ENCODE measurements at regions not wholly inside any gene's neighbourhood (a gene's known extent, or its start where the extent isn't known, plus 50 kb on each side); places are given as distances from the start of the nearest gene placed in this dataset.

GRCh38 chr3:31178467-31178866, 284.0 kb upstream of the GADL1 start:
- no peak overlapping the region for H3K27ac ChIP-seq
- no peaks in the 10 kb centered on the region for H3K36me3 ChIP-seq
- H3K9me3 ChIP-seq: no peaks in the 10 kb centered on the region
- no peak for DNase-seq (ENCODE audit: extremely low spot score in 2 of 2)
- intact Hi-C loops (cut with DNase I): no loop called here
- no peak overlapping the region for H3K4me3 ChIP-seq
- no peaks in the 10 kb centered on the region for H3K27me3 ChIP-seq
- TF ChIP-seq POLR2A (IDR thresholded peaks at IDR 0.05) (no peak), POLR2AphosphoS5 (IDR thresholded peaks at IDR 0.05; ENCODE audit: insufficient read depth in 1 of 2, low read depth in 1 of 2) (no peak)
- TF ChIP-seq, protein P1, sequence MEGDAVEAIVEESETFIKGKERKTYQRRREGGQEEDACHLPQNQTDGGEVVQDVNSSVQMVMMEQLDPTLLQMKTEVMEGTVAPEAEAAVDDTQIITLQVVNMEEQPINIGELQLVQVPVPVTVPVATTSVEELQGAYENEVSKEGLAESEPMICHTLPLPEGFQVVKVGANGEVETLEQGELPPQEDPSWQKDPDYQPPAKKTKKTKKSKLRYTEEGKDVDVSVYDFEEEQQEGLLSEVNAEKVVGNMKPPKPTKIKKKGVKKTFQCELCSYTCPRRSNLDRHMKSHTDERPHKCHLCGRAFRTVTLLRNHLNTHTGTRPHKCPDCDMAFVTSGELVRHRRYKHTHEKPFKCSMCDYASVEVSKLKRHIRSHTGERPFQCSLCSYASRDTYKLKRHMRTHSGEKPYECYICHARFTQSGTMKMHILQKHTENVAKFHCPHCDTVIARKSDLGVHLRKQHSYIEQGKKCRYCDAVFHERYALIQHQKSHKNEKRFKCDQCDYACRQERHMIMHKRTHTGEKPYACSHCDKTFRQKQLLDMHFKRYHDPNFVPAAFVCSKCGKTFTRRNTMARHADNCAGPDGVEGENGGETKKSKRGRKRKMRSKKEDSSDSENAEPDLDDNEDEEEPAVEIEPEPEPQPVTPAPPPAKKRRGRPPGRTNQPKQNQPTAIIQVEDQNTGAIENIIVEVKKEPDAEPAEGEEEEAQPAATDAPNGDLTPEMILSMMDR (IDR thresholded peaks at IDR 0.05): no peak
- no peaks in the 10 kb centered on the region for H3K4me1 ChIP-seq

DNA sequence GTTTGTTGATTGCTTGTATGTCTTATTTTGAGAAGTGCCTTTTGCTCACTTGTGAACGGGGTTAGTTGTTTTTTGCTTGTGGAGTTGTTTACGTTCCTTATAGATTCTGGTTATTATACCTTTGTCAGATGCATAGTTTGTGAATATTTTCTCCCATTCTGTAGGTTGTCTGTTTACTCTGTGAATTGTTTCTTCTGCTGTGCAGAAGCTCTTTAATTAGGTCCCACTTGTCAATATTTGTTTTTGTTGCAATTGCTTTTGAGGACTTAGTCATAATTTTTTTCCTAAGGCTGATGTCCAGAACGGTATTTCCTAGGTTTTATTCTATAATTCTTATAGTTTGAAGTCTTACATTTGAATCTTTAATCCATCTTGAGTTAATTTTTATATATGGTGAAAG, 285.3 kb upstream of the GADL1 start:
- Histone ChIP-seq H3K27ac (no peak overlapping the region), H3K4me3 (no peak overlapping the region), H3K4me1 (peaks cover 11% of the 10 kb centered on the region), H3K36me3 (no peaks in the 10 kb centered on the region), H3K9me3 (no peaks in the 10 kb centered on the region), H3K27me3 (no peaks in the 10 kb centered on the region)
- no peak for DNase-seq (ENCODE audit: extremely low spot score in 2 of 2)
- intact Hi-C loops (cut with DNase I): no loop called here
- TF ChIP-seq POLR2AphosphoS5 (IDR thresholded peaks at IDR 0.05; ENCODE audit: insufficient read depth in 1 of 2, low read depth in 1 of 2) (no peak), POLR2A (IDR thresholded peaks at IDR 0.05) (no peak)
- TF ChIP-seq, protein P1 (IDR thresholded peaks at IDR 0.05): no peak

GRCh38 chr3:31180274-31180673, 285.8 kb upstream of the GADL1 start:
- H3K9me3 ChIP-seq: no peaks in the 10 kb centered on the region
- no peak for DNase-seq (ENCODE audit: extremely low spot score in 2 of 2)
- no peak overlapping the region for H3K4me3 ChIP-seq
- H3K27me3 ChIP-seq: no peaks in the 10 kb centered on the region
- no peak for TF ChIP-seq POLR2AphosphoS5 (IDR thresholded peaks at IDR 0.05; ENCODE audit: insufficient read depth in 1 of 2, low read depth in 1 of 2)
- TF ChIP-seq POLR2A (IDR thresholded peaks at IDR 0.05): no peak
- TF ChIP-seq, protein P1 (IDR thresholded peaks at IDR 0.05): no peak
- no peak overlapping the region for H3K27ac ChIP-seq
- intact Hi-C loops (cut with DNase I): no loop called here
- peaks cover 13% of the 10 kb centered on the region for H3K4me1 ChIP-seq
- H3K36me3 ChIP-seq: no peaks in the 10 kb centered on the region

DNA sequence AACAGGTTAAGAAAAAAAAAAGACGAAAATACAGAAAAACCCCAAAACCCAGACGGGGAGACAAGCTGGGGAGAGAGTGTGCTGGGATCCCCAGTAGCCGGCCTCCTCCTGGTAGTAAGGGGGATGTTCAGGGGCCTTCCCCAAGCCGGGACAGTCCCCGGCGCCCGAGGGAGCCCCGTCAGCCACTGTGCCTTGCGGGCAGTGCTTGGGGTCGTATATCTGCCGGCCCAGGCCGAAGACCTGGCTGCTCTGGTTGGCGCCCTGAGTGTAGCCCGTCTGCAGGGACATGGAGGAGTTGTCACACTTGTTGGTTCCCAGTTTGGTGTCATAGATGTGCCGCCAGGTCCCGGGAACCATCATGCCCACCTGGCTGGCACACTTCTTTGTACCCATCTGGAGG, 287.2 kb upstream of the GADL1 start:
- Histone ChIP-seq H3K27ac (no peak overlapping the region), H3K4me3 (no peak overlapping the region), H3K36me3 (no peaks in the 10 kb centered on the region), H3K27me3 (no peaks in the 10 kb centered on the region), H3K9me3 (no peaks in the 10 kb centered on the region), H3K4me1 (peaks cover 19% of the 10 kb centered on the region)
- TF ChIP-seq, protein P1 (IDR thresholded peaks at IDR 0.05): no peak
- no peak for TF ChIP-seq POLR2A (IDR thresholded peaks at IDR 0.05)
- no peak for TF ChIP-seq POLR2AphosphoS5 (IDR thresholded peaks at IDR 0.05; ENCODE audit: insufficient read depth in 1 of 2, low read depth in 1 of 2)
- intact Hi-C loops (cut with DNase I): no loop called here
- DNase-seq (ENCODE audit: extremely low spot score in 2 of 2): no peak

DNA sequence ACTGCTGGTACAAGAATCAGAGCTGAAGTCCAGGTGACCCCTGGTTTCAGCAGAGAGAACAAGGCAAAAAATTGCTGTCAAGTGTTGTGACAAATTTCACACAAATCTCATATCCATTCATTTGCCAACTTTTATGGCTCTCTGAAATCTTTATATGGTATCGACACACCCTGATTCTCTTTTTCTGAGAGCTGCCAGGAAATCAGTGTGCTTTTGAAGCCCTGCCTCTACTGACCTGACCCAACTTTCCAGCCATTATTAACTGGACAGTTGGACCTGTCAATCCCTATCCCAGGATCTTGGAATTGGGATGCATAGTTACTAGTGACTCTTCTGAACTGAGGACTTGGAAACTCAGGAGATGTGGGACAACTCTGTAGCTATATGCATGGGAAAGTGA, 288.2 kb upstream of the GADL1 start:
- no peaks in the 10 kb centered on the region for H3K36me3 ChIP-seq
- intact Hi-C loops (cut with DNase I): no loop called here
- no peaks in the 10 kb centered on the region for H3K27me3 ChIP-seq
- H3K4me3 ChIP-seq: no peak overlapping the region
- TF ChIP-seq POLR2A (IDR thresholded peaks at IDR 0.05): no peak
- TF ChIP-seq POLR2AphosphoS5 (IDR thresholded peaks at IDR 0.05; ENCODE audit: insufficient read depth in 1 of 2, low read depth in 1 of 2): no peak
- TF ChIP-seq, protein P1 (IDR thresholded peaks at IDR 0.05): no peak
- no peaks in the 10 kb centered on the region for H3K9me3 ChIP-seq
- no peak overlapping the region for H3K27ac ChIP-seq
- no peak for DNase-seq (ENCODE audit: extremely low spot score in 2 of 2)
- peaks cover 19% of the 10 kb centered on the region for H3K4me1 ChIP-seq

All from vagina (tissue), 2 donors.